Dermis blood vessel endothelial cell (primary cell): ENCODE measurements at regions not wholly inside any gene's neighbourhood (a gene's known extent, or its start where the extent isn't known, plus 50 kb on each side); places are given as distances from the start of the nearest gene placed in this dataset.

Experiments used
- DNase-seq: peaks from one replicate; pipeline ENCODE4 v3.0.0; 2010

DNA sequence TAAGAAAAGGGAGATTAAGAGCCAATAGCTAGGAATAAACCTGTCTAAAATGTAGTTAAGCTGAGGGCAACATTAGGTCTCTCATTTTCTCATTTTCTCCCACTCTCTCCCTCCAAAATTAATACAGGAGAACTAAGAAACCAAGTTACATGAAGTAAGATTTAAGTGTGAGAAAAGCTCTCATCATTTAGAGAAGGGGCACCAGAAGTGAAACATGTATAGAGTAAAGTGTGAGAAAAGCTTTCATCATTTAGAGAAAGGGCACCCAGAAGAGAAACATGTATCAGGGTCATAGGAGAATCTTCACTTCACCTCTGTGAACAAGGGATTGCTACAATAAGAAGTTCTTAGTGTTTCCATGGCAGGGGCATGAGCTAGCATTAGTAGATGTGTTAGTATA, 132.4 kb upstream of the CNTN1 start:
- DNase-seq = no peak

DNA sequence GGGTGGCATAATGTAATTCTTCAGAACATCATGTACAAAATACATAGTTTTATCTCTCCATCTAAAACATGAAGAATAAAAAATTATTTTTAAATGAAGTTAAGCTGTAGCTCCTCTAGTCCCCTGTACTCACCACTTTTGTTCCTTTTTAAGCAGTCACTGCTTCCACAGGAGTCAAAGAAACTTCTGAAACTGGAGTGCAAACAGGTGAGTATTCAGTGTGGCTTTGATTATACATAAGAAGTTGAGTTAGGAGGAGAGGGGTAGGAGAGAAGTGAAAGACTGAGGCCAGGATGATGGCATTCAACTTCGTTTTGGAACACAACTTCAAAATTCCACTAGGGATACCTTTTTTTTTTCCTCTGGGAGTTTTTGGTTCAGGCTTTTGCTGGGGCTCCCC, 131.4 kb upstream of the CNTN1 start:
- no peak for DNase-seq

DNA sequence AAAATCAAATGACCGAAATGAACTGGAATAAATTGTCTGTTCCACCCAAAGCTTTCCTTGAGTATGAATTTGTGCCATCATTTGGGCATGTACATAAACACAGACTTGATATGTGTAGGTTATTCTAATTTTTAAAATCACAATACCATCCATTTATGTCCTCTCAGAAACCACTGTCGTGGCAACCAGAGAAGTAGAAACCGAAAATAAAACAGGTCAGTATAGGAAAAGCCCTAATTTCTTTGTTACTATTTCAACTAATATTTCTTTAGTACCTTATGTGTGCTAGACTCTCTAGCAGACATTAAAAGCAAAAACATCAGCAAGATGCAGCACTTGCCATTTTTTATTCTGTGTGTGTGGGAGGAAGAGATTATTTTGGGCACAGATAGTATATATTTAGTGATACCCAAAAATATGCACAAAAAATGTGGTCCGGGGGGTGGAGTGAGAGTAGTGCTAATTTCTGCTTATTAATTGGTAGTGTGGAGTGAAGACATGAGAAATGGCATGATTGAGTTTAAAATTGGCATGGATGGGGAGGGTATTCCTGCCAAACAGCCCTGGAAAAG, 130.8 kb upstream of the CNTN1 start:
- no peak for DNase-seq

DNA sequence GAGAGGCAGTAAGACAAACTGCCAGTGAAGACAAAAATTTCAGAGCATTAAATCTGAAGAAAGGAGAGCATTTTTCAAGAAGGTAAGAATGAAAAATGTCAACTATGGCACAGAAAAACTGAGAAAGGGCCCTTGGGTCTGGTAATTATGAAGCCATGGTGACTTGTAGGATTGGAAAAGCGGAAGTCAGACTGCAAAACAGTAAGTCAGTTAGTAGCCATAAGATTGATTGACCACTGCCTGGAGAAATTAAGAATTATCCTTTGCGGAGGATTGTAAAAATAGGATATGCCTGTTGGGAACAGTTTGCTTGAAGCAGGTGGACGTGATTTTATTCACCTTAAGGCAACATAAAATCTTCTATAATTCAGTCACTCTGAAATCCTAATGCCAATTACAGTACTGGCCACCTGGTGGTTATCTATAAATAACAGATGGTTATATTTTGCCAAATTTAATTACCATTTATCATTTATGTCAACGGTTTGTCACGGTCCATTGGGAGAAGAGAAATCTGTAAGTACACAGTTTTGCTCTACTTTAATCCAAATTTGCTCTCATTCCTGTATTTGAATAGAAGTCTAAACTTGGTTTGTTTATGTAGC, 127.1 kb upstream of the CNTN1 start:
- no peak for DNase-seq

DNA sequence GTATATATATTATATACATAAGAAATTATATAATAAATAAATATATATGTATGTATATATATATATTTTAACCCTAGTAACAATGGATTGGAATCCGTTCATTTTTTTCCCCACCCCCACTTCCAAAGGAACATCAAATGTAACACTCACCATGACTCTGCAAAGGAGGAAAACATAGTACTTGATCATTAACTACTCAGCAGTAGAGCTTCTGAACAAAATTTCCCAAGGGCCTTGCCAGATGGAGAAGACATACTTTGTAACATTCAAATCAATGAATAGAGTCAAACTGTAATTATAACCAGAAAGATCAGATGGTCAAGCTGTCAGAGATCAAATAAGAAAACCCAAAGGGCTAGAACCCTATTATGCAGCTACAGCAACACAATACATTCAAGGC, 126.0 kb upstream of the CNTN1 start:
- DNase-seq = no peak

DNA sequence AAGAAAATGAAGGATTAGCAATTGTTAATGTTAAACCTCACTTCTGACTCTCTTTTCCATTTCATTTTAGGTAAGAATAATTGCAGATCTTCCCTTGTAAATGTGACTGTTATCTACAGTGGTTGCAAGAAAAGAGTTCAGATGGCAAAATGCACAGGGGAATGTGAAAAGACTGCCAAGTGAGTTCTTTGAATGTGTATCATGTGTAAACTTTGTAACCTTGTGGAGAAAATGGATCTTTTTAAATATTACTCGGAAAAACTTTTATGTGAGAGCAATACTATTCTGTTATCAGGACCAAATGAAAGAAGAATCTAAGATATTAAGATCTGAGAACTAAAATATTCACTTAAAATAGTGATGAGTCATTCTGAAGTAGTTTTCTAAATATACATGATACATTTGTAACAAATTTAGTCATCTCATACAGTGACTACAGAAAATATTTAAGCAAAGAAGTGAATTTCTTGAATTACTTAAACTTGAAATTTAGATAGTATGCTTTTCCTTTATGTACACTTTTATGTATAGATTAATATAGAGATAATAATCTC, 122.5 kb upstream of the CNTN1 start:
- DNase-seq = no peak

DNA sequence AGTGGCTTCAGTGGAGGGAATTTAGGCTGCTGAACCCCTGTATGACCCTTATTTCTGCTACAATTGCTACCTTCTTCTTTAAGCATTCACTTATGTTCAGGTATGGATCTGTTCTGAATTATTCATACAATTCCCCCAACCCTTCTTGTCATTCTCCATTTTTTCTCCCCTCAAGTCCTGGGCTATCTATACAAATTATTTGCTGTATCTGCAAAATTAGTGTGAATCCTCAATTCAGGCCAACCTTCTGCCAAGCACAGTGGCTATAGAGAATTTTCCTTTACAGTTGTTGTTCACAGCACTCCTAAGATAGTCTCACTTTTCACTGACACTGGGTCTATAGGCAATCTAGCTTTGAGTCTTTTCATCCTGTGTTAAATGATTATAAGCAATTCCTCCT, 119.2 kb upstream of the CNTN1 start:
- no peak for DNase-seq

DNA sequence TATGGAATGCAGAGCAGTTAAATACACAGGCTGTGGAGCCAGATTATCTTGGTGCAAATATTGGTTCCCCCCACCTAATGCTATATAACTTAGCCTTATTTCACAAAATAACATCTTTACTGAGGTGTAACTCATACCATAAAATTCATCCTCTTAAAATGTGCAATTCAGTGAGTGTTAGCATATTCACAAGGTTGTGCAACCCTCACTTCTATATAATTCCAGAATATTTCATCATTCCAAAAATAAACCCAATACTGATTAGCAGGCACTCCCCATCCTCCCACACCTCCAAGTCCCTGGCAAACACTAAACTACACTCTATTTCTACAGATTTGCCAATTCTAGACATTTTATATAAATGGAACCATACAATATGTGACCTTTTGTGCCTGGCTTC, 116.3 kb upstream of the CNTN1 start:
- DNase-seq = no peak

DNA sequence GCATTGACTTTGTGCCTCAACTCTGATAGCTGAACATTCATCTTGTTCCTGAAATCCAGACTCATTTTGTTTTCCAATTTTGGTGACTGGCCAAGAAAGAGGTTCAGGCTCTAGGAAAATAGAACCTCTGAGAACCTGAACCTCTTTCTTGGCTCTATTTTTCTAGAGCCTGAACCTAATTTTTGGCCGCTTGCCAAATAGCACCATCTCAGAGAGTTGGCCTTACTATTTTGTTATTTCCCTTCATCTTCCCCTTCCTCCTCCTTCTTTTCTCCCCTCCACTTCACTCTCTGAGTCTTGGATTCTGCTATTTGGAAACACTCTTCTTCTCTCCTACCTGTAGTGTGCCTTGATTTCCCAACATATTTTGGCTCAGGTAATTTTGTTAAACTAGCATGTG, 114.4 kb upstream of the CNTN1 start:
- no peak for DNase-seq

DNA sequence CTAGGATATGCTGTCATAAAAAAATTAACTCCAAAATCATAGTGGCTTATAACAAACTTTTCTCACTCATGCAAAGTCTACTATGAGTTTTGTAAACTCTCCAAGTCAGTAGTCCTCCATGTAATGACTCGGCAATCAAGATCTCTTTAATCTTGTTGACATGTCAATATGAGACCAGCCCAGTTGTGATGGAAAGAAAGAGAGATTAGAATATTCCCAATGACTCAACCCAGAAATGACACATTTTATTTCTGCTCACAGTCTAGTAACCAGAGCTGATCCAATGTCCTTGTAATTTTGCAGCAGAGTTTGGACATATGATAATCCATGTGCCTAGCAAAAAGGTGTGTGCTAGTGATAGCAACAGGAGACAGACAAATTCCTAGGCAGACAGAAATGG, 112.6 kb upstream of the CNTN1 start:
- no peak for DNase-seq

DNA sequence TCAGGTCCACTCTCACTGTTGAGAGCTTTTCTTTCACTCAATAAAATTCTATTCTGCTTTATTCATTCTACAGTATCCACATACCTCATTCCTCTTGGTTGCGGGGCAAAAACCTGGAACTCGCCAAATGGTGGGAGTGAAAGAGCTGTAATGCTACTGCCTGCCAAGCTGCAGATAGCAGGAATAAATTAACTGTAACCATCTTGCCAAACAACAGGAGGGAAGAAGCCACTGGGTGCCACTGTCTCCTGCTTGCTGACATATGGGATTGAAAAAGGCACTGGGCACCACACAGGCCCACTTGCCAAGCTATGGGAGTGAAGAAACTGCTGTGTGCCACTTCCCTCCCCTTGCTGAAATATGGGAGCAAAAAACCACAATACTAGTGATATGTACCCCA, 111.9 kb upstream of the CNTN1 start:
- no peak for DNase-seq

DNA sequence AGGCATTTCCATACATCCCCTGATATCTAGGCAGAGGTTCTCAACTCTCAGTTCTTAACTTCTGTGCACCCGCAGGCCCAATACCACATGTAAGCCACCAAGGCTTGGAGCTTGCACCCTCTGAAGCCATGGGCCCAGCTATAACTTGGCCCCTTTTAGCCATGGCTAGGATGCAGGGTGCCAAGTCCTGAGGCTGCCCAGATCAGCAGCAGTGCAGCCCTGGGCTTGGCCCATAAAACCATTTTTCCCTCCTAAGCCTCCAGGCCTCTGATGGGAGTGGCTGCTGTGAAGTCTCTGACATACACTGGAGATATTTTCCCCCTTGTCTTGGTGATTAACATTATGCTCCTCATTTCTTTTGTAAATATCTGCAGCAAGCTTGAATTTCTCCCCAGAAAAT, 110.3 kb upstream of the CNTN1 start:
- DNase-seq = no peak

DNA sequence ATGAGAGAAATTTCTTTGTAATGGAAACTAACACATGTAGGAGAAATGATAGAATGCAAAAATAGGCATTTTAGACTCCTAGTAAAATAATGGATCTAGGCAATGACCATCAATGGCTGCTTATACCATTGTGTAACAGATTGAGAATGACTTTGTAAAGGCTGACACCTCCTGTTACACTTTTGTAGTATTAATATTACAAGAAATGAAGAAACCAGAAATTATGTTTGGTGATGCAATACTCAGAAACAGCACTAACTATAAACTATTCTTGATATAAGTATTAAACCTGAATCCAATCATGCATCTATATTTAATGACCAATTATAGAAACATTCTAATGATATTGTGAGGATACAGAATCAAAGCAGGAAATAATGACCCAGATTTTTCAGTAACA, 108.5 kb upstream of the CNTN1 start:
- no peak for DNase-seq

DNA sequence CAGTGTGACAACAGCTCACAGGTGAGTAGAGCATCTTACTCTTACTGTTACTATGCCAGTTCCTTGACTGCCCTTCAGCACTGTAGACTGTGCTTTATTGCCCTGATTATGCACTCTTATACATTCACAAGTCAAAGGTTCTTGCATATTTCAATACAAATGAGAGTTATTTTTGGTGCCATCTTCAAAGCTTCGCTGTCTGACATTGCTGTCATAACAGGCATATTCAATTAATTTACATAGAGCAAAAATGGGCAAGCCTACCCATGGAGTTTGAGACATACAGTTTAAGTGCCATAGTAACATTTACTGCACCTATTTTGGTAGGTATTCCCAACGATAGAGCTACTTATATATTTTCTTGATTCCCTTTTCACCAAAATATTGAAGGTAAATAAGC, 107.5 kb upstream of the CNTN1 start:
- no peak for DNase-seq

DNA sequence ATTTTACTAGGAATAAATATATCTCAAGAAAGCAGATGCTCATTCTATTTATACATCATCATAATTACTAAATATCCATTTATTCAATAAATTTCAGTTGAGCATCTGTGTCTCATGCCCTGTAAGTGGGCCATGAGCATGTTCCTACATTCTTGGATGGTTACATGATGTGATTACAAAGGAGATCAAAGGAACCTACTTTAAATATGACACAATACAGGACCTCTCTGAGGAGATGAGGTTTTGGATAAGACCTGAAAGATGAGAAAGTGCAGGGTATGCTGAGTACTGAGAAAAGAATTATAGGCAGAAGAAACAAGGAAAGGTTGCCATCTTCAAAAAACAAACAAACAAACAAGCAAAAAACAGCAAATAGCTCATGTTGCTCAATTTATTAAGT, 105.4 kb upstream of the CNTN1 start:
- DNase-seq = no peak

DNA sequence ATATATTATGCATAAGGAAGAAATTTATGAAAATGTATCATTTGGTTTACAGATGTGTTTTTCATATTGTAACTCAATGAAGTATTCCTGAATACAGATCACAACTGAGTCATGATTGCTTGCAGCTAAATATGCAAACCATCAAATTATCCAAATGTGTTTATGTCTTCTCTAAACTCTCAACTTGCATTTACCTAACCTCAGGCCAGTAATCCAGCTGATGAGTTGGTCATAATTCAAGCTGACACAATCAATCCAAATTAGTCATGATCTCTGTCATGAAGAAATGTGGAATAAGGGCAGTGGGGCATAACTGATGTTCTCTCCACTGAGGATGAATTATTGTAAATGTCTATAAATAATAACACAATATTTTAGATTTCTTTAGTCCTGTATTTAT, 104.8 kb upstream of the CNTN1 start:
- no peak for DNase-seq

DNA sequence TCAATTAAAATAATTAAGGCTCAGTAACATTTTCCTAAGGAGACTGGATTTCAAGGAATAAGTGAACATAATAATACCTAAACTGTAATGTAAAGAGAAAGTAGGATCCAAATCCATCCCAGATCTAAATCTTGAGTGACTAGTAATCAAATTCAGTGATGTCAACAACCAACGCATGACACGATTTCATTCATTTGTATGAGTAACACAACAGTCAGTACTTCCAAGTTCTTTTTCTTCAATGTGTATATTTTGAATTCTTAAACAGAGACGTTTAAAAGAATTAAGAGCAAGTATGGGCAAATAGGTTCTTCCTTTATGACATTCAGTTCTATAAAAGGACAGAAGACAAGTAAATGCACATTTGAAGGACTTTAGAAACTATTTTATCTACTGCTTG, 104.3 kb upstream of the CNTN1 start:
- no peak for DNase-seq

DNA sequence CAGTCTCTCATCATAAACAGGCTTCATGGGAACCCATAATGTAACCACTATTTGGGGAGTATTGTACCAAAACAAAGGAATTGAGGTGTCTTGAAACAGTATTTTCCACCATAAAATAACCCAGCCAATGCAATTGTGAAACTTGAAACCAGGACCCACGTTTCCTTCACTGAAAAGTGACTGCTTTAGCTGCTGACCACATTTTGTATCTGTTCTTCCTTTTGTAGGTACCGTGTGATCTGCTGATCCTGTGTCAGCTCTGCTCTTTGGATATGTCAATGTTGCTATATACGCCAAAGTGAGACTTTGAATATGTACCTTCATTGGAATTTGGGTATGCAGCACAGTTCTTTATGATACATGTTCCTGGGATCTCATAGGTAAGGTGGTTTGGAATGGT, 95.1 kb upstream of the CNTN1 start:
- no peak for DNase-seq

DNA sequence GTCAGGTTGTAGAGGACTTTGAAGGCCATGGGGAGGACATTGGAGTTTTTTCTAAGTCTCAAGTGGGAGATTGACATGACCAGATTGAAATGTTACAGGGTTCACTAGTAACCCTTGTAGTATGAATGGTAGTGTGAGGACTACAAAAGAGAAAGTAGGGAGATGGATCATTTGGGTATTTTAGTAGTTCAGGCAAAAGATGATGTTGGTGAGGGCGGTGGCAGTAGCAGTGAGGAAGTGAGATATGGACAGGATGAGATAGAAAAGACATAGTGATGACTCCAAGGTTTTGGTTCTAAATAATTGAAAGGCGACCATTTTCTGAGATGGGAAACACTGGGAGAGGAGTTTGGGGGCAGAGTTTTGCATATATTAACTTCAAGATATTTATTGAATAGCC, 94.2 kb upstream of the CNTN1 start:
- no peak for DNase-seq

DNA sequence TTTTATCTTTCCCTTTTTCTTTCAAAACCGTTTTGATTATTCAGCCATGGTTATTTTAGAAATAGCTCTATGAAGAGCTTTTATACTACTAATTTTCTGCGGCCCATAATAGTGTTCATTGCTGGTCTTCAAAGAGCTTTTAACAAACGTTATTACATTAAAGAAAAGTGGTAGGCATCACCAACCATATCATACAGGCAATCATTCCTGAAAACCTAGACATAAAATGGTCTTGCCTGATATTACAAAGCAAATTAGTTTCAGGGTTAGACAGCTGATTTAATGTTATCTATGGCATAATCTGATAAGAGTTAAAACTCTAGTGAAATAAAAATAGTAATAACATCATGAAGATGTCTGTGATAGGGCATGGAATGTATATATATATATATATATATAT, 89.7 kb upstream of the CNTN1 start:
- DNase-seq = no peak

DNA sequence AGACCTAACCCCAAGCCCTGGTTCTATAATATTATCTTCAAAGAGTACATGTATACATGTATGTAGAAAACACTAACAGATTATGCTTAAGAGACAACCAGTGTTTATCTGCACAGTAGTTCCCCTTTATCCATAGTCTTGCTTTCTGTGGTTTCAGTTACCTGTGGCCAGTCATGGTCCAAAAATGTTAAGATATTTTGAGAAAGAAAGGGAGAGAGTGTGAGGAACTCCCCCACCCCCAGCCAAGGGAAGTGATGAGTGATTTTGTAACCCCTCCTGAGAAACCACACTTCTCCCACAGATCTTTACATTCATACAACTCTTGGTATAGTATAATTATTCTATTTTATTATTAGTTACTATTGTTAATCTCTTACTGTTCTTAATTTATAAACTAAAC, 77.3 kb upstream of the CNTN1 start:
- no peak for DNase-seq

DNA sequence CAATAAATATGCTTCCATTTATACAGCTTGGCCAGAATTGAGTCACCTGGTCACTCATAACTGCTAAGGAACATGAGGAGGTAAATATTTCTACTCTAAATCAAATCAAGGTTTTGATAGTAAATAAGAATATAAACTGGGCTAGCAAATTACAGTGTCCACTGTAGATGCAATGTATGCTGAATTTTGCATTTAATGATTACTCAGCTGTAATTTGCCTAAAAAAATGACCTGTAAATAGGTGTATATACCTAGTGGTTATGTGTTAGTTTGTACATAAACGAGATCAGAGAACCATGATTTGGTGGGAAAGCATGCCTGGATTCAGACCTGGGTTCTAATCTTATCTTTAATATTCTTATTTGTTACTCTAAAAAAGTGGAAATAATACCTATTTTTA, 76.6 kb upstream of the CNTN1 start:
- no peak for DNase-seq

DNA sequence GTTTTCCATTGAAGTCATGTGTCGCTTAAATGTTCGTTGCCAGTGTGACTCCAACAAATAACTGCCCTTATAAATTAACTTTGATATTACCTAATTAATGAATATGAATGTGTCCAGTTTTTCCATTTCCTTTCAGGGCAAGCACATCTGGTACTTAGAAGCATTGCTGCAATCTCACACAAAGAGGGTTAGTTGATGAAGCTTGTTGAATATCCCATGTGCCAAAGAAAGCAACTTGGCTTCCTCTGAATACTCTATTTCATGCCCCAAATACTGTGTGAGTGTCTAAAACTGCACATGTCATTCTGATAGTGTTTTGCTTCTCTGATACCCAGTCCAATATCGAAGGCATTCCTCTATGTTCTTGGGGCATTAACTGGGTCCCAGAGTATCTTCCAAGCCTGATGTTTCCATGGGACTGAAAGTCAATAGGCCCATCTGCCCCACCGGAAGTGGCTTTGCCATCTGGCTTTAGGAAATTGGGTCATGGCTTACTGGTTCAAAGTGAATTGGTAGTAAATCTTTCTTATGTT, 75.8 kb upstream of the CNTN1 start:
- DNase-seq = no peak

DNA sequence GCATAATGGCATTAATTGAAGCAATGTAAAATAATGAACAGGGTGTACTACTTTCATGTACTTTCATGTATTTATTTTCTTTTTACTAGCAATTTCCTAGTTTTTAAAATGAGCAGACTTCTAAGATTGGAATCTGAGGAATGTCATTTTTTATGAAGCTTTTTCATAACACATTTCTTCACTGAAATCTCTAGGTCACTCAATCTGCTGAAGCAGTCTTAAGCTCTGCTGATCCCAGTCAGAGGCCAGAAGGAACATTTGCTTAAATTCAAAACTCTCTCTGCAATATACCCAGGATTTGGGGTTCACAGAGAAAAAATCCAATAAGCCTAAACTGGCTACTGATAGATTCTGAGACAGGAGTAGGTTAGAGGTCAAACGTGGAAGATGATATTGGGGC, 73.6 kb upstream of the CNTN1 start:
- DNase-seq = no peak

DNA sequence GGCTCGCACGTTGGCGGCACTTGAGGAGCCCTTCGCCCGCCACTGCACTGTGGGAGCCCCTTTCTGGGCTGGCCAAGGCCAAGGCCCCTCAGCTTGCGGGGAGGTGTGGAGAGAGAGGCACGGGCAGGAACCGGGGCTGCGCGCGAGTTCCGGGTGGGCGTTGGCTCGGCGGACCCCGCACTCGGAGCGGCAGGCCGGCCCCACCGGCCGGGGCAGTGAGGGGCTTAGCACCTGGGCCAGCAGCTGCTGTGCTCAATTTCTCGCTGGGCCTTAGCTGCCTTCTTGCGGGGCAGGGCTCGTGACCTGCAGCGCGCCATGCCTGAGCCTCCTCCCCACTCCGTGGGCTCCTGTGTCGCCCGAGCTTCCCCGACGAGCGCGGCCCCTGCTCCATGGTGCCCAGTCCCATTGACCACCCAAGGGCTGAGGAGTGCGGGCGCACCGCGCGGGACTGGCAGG, 71.6 kb upstream of the CNTN1 start:
- DNase-seq = no peak
